Astrocyte (in vitro differentiated cells and primary cell): ENCODE measurements at regions not wholly inside any gene's neighbourhood (a gene's known extent, or its start where the extent isn't known, plus 50 kb on each side); places are given as distances from the start of the nearest gene placed in this dataset.
"Not testable (repeated sequence)": the region's sequence is repeated elsewhere in the genome, so short reads cannot be mapped to it uniquely, and the experiment has no call there.

Experiments
- DNase-seq: peaks from one replicate; pipeline ENCODE4 v3.0.0-alpha.2; 2010; ENCODE audit warnings: low read depth
- FAIRE-seq: peaks from 2 replicates; lab custom pipeline; 2011; peaks lifted over from hg19 to GRCh38; lab: Jason Lieb, UNC
- H2AFZ ChIP-seq: 2 replicates; pipeline ENCODE4 v1.6.0; 2012; ENCODE audit warnings: low read depth, low read length, inconsistent platforms
- H3K27ac ChIP-seq: 2 replicates; pipeline ENCODE4 v1.5.1; 2011; ENCODE audit warnings: low read depth, low read length, inconsistent platforms
- H3K27me3 ChIP-seq: 2 replicates; pipeline ENCODE4 v1.6.0; 2011; ENCODE audit warnings: low read length, inconsistent platforms; ENCODE audit not compliant: insufficient read depth
- H3K36me3 ChIP-seq: 2 replicates; pipeline ENCODE4 v1.5.1; 2011; ENCODE audit warnings: low read length, inconsistent platforms; ENCODE audit not compliant: insufficient read depth
- H3K4me1 ChIP-seq: 2 replicates; pipeline ENCODE4 v1.5.1; 2011; ENCODE audit warnings: low read length, inconsistent platforms; ENCODE audit not compliant: insufficient read depth
- H3K4me2 ChIP-seq: 2 replicates; pipeline ENCODE4 v1.6.0; 2012; ENCODE audit warnings: low read length, inconsistent platforms
- H3K4me3 ChIP-seq: 2 replicates; pipeline ENCODE4 v1.5.1; 2011; ENCODE audit warnings: low read depth, mild to moderate bottlenecking, low read length, inconsistent platforms; ENCODE audit not compliant: insufficient read depth
- H3K79me2 ChIP-seq: 2 replicates; pipeline ENCODE4 v1.6.0; 2012; ENCODE audit warnings: mild to moderate bottlenecking, low read length, inconsistent platforms; ENCODE audit not compliant: insufficient read depth
- H3K9ac ChIP-seq: 2 replicates; pipeline ENCODE4 v1.6.0; 2012; ENCODE audit warnings: mild to moderate bottlenecking, low read length, inconsistent platforms
- H3K9me3 ChIP-seq: 2 replicates; pipeline ENCODE4 v1.5.1; 2012; ENCODE audit warnings: low read depth, mild to moderate bottlenecking, low read length, inconsistent platforms; ENCODE audit not compliant: insufficient read depth
- H4K20me1 ChIP-seq: 2 replicates; pipeline ENCODE4 v1.6.0; 2012; ENCODE audit warnings: low read length, inconsistent platforms; ENCODE audit not compliant: insufficient read depth
- H3K27ac Mint-ChIP-seq: one replicate; pipeline ENCODE4 v1.8.0; 2021; ENCODE audit warnings: mild to moderate bottlenecking, mixed read lengths; ENCODE audit not compliant: unreplicated experiment
- H3K27me3 Mint-ChIP-seq: one replicate; pipeline ENCODE4 v1.8.0; 2021; ENCODE audit warnings: low read depth, mixed read lengths; ENCODE audit not compliant: unreplicated experiment
- H3K36me3 Mint-ChIP-seq: one replicate; pipeline ENCODE4 v1.8.0; 2021; ENCODE audit warnings: low read depth, mixed read lengths; ENCODE audit not compliant: unreplicated experiment
- H3K4me1 Mint-ChIP-seq: one replicate; pipeline ENCODE4 v1.8.0; 2021; ENCODE audit warnings: low read depth, mixed read lengths; ENCODE audit not compliant: unreplicated experiment
- H3K4me3 Mint-ChIP-seq: one replicate; pipeline ENCODE4 v1.8.0; 2021; ENCODE audit warnings: mild to moderate bottlenecking, moderate library complexity, mixed read lengths; ENCODE audit not compliant: unreplicated experiment
- H3K9me3 Mint-ChIP-seq: one replicate; pipeline ENCODE4 v1.8.0; 2021; ENCODE audit warnings: mild to moderate bottlenecking, mixed read lengths; ENCODE audit not compliant: unreplicated experiment

GRCh38 chr3:198151867-198152266 lies 191.8 kb downstream of the LMLN start:
- not testable (repeated sequence) for FAIRE-seq, DNase-seq, H3K4me2 ChIP-seq, H3K36me3 Mint-ChIP-seq, H3K9me3 Mint-ChIP-seq, H3K36me3 ChIP-seq, H4K20me1 ChIP-seq, H3K27me3 ChIP-seq, H3K4me1 Mint-ChIP-seq, H3K9me3 ChIP-seq, H2AFZ ChIP-seq, H3K4me1 ChIP-seq, H3K4me3 ChIP-seq, H3K27ac ChIP-seq, H3K4me3 Mint-ChIP-seq, H3K79me2 ChIP-seq, H3K27ac Mint-ChIP-seq, H3K9ac ChIP-seq, H3K27me3 Mint-ChIP-seq

GRCh38 chr3:198155771-198156170 lies 195.8 kb downstream of the LMLN start:
- H3K4me3 Mint-ChIP-seq, FAIRE-seq, H3K27me3 ChIP-seq, DNase-seq, H3K36me3 ChIP-seq, H2AFZ ChIP-seq, H3K27me3 Mint-ChIP-seq, H3K4me1 ChIP-seq, H3K79me2 ChIP-seq, H4K20me1 ChIP-seq, H3K27ac Mint-ChIP-seq, H3K9me3 Mint-ChIP-seq, H3K36me3 Mint-ChIP-seq, H3K4me2 ChIP-seq, H3K4me1 Mint-ChIP-seq, H3K9me3 ChIP-seq, H3K9ac ChIP-seq, H3K27ac ChIP-seq, H3K4me3 ChIP-seq: not testable (repeated sequence)

DNA sequence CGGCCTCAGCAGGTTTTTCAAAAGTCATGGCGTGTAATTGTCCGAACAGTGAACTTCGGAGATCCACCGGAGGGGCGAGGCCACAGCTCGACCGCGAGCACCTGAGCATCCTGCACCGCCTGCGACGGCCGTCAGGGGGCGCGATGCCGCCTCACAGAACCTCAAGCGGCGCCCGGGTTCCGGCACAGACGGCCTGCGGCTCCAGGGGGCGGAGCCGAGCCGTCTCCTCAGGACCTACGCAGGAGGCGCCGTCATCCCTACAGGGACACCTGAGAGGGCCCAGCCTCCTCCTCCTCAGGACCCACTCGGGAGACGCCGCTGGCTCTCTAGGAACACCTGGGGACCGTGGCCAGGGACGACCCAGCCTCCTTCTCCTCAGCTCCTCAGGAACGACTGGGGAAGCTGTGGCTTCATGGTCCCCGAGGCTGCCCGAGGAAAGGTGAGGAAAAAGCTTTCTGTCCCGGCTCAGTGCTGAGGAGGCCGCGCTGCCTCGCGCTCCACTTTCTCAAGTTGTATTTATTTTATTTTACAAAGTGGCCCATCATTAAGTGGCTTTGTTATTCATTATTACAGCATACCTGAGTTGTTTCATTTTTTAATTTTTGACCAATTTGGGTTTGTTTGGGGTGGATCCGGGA lies 197.3 kb downstream of the LMLN start:
- H3K79me2 ChIP-seq, H3K27ac Mint-ChIP-seq, H3K36me3 Mint-ChIP-seq, H3K36me3 ChIP-seq, H2AFZ ChIP-seq, H3K27me3 ChIP-seq, H3K4me3 ChIP-seq, DNase-seq, H3K4me1 Mint-ChIP-seq, FAIRE-seq, H3K9ac ChIP-seq, H3K9me3 Mint-ChIP-seq, H3K27ac ChIP-seq, H3K4me2 ChIP-seq, H3K9me3 ChIP-seq, H3K4me1 ChIP-seq, H4K20me1 ChIP-seq, H3K27me3 Mint-ChIP-seq: not testable (repeated sequence)
- peak overlapping the region; percentile 82 for H3K4me3 Mint-ChIP-seq

- not testable (repeated sequence) for H3K79me2 ChIP-seq, H3K9me3 Mint-ChIP-seq, H3K4me1 ChIP-seq, H3K4me1 Mint-ChIP-seq, H3K27ac Mint-ChIP-seq, H4K20me1 ChIP-seq, H3K4me3 ChIP-seq, H3K27me3 ChIP-seq, H3K27ac ChIP-seq, H3K36me3 ChIP-seq, H3K9ac ChIP-seq, FAIRE-seq, H3K9me3 ChIP-seq, H2AFZ ChIP-seq, H3K27me3 Mint-ChIP-seq, H3K4me2 ChIP-seq, DNase-seq, H3K36me3 Mint-ChIP-seq
- peak overlapping the region; percentile 82 for H3K4me3 Mint-ChIP-seq
Measured at GRCh38 chr3:198158007-198158406, 198.0 kb downstream of the LMLN start.
